HG03280 (cell line): ENCODE measurements at regions not wholly inside any gene's neighbourhood (a gene's known extent, or its start where the extent isn't known, plus 50 kb on each side); places are given as distances from the start of the nearest gene placed in this dataset.
"Not testable (repeated sequence)": the region's sequence is repeated elsewhere in the genome, so short reads cannot be mapped to it uniquely, and the experiment has no call there.

Source experiments
- ATAC-seq: cut with Tn5 transposase; IDR thresholded peaks from one replicate; pipeline ENCODE4 v1.9.1; 2021; ENCODE audit warnings: mild to moderate bottlenecking, moderate library complexity; ENCODE audit not compliant: unreplicated experiment

GRCh38 chr15:77844798-77845446 lies 212.2 kb upstream of the LINGO1 start:
- no peak for ATAC-seq

DNA sequence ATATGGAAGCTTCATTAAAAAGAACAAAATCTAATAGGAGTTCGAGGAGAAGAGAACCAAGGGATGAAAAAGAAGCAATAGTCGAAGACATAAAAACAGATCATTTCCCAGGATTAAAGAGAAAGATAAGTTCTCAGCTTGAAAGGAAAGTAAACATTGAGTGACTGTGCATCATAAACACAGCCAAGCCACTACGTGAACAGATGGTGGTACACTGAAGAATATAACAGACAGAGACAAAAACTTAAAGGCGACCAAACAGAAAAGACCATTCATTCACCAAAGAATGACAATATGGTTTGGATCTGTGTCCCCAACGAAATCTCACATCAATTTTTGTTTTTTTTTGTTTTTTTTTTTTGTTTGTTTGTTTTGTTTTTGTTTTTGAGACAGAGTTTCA lies 210.8 kb upstream of the LINGO1 start:
- ATAC-seq, result no peak

DNA sequence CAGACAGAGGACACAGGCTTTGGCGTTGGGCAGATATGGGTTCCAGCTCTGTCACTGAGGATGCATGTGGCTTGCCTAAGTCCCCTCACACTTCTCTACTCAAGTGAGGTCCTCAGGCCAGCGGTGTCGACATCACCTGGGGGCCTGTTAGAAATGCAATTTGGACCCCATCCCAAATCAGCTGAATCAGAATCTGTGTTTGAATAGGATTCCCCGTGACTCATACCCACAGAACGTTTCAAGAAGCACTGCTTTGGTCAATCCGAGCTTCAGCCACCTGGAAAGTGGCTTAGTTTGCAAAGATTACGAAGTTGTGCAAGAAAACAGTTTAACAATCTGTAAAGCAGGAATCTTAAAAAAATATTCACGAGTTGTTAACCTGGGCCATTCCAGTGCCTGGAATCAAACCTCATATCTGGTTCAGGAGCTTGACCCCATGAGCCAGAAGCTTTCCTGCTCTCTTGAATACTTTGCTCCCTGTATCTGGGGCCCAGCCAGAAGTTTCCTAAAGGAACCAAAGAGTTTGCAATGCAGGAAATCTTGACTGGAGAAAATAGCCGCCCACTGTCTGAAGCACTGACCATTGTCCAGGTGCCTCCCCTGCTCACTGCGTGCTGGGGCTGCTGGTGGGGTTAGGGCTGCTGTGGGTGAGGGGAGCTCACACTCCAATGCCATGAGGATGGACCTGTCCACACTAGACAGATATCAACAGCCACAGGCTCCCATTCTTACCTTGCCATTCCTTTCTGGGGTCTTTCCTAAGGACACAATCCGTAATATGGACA lies 208.5 kb upstream of the LINGO1 start:
- no peak for ATAC-seq

DNA sequence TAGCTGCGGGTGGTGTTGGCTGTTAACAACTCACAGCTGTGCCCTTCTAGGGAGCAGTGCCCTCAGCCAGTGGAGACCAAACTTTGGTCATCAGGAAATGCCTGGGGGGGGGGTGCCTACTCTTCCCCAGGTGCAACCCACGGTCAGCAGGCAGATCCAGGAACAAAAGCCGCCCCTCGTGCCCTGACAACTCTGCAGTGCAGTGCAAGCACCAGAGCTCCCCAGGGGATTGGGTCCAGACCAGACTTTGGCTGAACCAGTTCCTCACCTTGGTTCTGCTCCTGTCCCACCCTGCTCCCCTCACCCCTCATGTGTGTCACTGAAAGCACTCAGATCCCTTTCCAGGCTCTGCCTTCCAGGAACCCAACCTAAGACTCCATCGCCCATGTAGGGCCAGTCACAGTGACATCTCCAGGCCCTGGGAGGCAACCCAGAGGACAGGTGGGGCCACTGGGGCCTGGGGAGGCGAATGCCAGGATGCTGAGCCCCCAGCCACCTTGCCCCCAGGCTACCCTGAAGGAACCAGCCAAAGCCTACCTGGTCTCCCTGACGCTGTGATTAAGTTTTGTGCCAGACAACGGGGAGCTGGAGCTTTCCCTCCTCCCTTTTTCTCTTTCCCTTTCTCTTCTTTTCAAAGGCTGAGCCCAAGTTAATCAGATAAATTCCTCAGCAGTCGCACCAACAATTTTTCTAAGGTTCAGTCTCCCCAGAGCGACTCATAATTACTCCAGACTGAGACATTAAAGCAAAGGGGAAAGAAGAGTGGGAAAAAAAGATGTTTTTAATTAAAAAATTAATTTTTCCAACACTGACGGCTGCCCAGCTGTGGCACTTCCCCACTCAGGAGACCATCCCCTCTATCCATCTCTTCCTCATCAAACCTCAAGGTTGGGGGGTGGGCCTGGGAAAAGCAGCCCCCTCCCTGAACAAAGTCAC lies 207.5 kb upstream of the LINGO1 start:
- ATAC-seq, result no peak

DNA sequence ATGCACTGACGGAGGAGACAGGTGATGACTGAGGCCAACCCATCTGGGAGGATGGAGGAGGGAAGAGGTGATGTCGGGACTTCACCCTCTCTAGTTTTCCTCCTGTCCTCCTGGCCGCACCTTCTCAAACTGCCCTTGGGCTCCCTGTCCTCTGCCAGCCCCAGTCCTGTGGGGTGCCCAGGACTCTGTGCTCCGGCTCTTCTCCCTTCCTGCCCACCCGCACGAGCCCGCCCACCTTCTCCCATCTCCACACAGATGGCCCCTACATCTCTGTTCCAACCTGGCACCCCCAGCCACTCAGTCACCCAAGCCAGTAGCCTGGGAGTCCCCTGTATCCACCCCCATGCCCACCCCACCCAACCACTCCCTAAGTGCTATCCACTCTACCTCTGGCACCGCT lies 206.7 kb upstream of the LINGO1 start:
- no peak for ATAC-seq

- ATAC-seq, result no peak
These were observed 205.9 kb upstream of the LINGO1 start for GRCh38 chr15:77838595-77838994.

- no peak for ATAC-seq
These were observed 205.3 kb upstream of the LINGO1 start for GRCh38 chr15:77838061-77838460.

DNA sequence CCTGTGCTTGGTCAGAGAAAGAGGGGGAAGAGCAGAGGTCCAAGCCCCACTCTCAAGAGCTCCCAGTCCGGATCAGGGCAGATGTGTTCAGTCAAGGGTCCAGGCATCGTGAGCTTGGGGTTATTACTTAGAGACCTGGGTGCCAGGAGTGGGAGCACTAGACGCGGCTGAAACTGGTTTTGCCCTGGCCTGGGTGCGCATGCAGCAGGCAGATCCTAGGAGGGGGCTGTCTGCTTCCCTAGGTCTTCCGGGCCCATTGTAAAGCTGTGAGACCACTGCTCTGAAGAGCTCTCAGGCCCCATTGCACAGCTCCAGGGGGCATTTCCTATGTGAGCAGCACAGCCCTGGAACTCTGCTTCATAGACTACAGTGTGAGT lies 204.9 kb upstream of the LINGO1 start:
- no peak for ATAC-seq

- no peak for ATAC-seq
These were observed 204.4 kb upstream of the LINGO1 start for GRCh38 chr15:77836906-77837648.

DNA sequence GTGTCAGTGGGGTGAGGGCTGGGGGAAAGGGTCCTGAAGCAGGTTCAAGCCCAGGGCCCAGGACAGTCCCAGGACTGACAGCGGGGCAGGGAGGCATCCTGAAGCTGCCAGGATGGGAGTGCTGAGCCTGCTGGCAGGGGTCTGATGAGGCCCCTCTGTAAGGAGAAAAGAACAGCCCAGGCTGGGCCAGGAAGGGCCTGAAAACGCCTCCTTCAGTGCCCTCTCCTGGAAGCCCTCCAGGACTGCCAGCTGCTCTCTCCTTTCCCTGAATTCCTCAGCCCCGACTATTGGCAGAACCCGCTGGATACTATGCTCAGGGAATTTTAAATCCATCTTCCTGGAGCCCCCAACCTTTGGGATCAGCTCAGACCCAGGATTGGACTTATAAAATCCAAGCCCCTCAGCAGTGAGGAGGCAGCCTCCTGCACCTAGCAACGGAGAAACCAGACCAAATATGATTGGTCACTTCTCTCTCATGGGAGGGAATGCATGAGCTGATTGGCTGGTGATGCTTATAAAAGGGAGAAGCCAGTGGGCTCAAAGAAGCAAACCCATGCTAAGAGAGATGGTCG lies 203.5 kb upstream of the LINGO1 start:
- ATAC-seq, result no peak

- no peak for ATAC-seq
These were observed 201.7 kb upstream of the LINGO1 start for GRCh38 chr15:77834276-77834990.

DNA sequence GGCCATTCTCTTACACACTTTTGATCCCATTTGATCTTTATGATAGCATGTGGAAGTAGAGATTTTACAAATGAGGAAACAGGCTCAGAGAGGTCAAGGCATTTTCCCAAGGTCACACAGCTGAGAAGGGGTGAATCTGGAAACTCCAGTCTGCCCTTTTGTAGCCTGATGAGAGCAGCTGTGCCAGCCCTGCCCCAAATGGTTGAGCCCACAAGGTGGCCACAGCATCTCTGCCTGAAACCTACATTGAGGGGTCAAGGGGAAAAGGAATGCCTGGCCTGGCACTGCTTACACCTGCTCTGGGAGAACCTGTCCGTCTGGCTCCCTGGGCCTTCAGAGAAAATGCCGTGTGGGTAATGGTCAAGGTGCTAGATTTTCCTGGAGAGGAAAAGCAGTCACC lies 200.2 kb upstream of the LINGO1 start:
- no peak for ATAC-seq

- ATAC-seq, result no peak
These were observed 199.3 kb upstream of the LINGO1 start for GRCh38 chr15:77831986-77832385.

GRCh38 chr15:77830051-77830468 lies 197.3 kb upstream of the LINGO1 start:
- ATAC-seq, result no peak

DNA sequence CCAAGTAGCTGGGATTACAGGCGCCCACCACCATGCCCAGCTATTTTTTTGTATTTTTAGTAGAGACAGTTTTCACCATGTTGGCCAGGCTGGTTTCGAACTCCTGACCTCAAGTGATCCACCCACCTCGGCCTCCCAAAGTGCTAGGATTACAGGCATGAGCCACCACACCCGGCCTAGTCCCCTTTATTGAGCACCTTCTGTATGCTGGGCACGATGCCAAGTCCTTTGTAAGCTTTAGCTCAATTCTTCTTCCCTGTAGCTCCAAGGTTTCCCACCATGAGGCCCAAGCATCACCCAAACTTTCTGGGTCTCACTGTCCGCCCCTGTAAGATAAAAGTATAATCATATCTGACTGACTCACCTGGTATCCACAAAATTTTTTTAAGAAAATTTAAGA lies 196.6 kb upstream of the LINGO1 start:
- not testable (repeated sequence) for ATAC-seq

DNA sequence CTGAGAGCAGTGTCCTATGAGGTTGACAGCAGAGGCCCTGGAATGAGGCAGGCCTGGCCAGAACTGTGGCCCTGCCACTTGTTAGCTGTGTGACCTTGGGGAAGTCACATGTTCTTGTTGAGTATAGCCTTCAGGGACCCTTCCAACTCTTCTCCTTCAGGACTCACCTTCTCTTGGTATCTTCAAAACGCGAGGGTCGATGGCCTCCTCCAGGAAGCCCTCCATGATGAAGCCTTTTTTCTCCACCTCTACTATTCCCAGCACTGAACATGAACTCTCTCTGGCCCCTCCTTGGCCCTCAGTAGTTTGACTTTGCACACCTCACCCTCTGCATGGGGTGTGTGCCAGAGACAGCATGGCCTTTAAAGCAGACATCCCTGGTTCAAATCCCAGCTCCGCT lies 195.1 kb upstream of the LINGO1 start:
- no peak for ATAC-seq

- no peak for ATAC-seq
These were observed 193.4 kb upstream of the LINGO1 start for GRCh38 chr15:77826006-77826695.

DNA sequence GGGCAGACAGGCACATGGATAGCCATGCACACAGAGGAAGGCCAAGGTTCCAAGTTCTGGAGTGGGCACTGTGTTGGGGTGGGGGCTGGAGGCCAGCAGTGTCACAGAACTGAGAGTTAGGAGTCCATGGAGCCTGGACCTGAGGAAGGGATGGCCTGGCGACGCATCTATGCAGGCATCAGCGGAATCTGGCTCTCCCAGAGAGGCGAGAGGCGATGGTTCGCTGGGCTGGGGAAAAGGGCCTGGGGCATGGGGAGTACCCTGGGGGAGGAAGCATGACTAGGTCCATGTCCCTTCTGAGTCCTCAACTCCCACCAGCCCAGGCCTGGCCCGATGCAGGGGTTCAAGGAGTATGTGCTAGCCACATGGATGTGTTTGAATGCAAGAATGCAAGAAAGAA lies 192.8 kb upstream of the LINGO1 start:
- no peak for ATAC-seq

DNA sequence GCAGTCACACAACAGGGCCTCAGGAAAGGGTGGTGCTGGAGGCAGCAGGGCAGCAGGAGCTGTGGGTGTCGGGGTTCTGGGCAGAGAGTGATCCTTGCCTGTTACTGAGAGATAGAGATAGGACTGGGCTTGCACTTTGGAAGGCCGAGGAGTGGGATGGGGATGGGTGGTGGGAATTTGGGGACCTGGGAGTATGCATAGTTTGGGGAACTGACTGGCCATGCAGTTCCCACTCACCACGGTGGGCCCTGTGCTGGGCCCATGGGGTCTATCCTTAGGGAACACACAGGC lies 192.5 kb upstream of the LINGO1 start:
- ATAC-seq, result no peak
